Thyroid gland (tissue), 4 donors: ENCODE measurements at regions not wholly inside any gene's neighbourhood (a gene's known extent, or its start where the extent isn't known, plus 50 kb on each side); places are given as distances from the start of the nearest gene placed in this dataset.

ENCODE experiments used
- CTCF ChIP-seq, 6 experiments: fragments of 200-600 bp in 3 of 6; fragments of 450-650 bp in 3 of 6; sonication (generic) in 3 of 6; IDR thresholded peaks; one replicate each; pipeline ENCODE4 v1.5.1; 2016 to 2019; ENCODE audit warnings: antibody characterized with exemption in 6 of 6, mild to moderate bottlenecking in 2 of 6, inconsistent platforms in 1 of 6, moderate library complexity in 1 of 6
- POLR2A ChIP-seq, 2 donors: fragments of 450-650 bp; IDR thresholded peaks; one replicate each; pipeline ENCODE4 v1.6.1; 2017; ENCODE audit warnings: antibody characterized with exemption in 2 of 2, mild to moderate bottlenecking in 2 of 2, moderate library complexity in 1 of 2

- no peak for TF ChIP-seq POLR2A (IDR thresholded peaks at IDR 0.05)
- TF ChIP-seq CTCF (IDR thresholded peaks at IDR 0.05), result no peak
Observed at GRCh38 chr9:25078202-25078601, 532.5 kb upstream of the IZUMO3 start.
